NOMO-1 treated with dmso at 0.1 percent for 144 hours (cell line): ENCODE measurements at regions not wholly inside any gene's neighbourhood (a gene's known extent, or its start where the extent isn't known, plus 50 kb on each side); places are given as distances from the start of the nearest gene placed in this dataset.

ENCODE experiments used
- DNase-seq: peaks from one replicate; lab custom pipeline; 2025; ENCODE audit not compliant: unreplicated experiment; lab: John Stamatoyannopoulos, UW

GRCh38 chr2:129252781-129253460, 726.5 kb upstream of the RAB6C start:
- no peak for DNase-seq

GRCh38 chr2:129253461-129253812, 726.0 kb upstream of the RAB6C start:
- DNase-seq: no peak

GRCh38 chr2:129254718-129255117, 724.7 kb upstream of the RAB6C start:
- DNase-seq: no peak

- DNase-seq: no peak
Observed at GRCh38 chr2:129255610-129256313, 723.7 kb upstream of the RAB6C start.

GRCh38 chr2:129256642-129257041, 722.8 kb upstream of the RAB6C start:
- no peak for DNase-seq

GRCh38 chr2:129262934-129263333, 716.5 kb upstream of the RAB6C start:
- no peak for DNase-seq

GRCh38 chr2:129263939-129264338, 715.5 kb upstream of the RAB6C start:
- DNase-seq: no peak

- no peak for DNase-seq
Observed at GRCh38 chr2:129267559-129267958, 711.9 kb upstream of the RAB6C start.

GRCh38 chr2:129273266-129274037, 706.0 kb upstream of the RAB6C start:
- DNase-seq: no peak

- DNase-seq: no peak
Observed at GRCh38 chr2:129274038-129274415, 705.4 kb upstream of the RAB6C start.

GRCh38 chr2:129274918-129275317, 704.5 kb upstream of the RAB6C start:
- no peak for DNase-seq

- DNase-seq: no peak
Observed at GRCh38 chr2:129275706-129276105, 703.8 kb upstream of the RAB6C start.

- no peak for DNase-seq
Observed at GRCh38 chr2:129276978-129277584, 702.4 kb upstream of the RAB6C start.

GRCh38 chr2:129277585-129277981, 701.9 kb upstream of the RAB6C start:
- DNase-seq: no peak

- DNase-seq: no peak
Observed at GRCh38 chr2:129281791-129282530, 697.5 kb upstream of the RAB6C start.

- DNase-seq: no peak
Observed at GRCh38 chr2:129285012-129285411, 694.5 kb upstream of the RAB6C start.

- no peak for DNase-seq
Observed at GRCh38 chr2:129293326-129293725, 686.1 kb upstream of the RAB6C start.

GRCh38 chr2:129296396-129296795, 683.1 kb upstream of the RAB6C start:
- DNase-seq: no peak

GRCh38 chr2:129296806-129297205, 682.7 kb upstream of the RAB6C start:
- no peak for DNase-seq

GRCh38 chr2:129297430-129297829, 682.0 kb upstream of the RAB6C start:
- DNase-seq: no peak

GRCh38 chr2:129299338-129299737, 680.1 kb upstream of the RAB6C start:
- DNase-seq: no peak
